Astrocyte (in vitro differentiated cells and primary cell): ENCODE measurements at regions not wholly inside any gene's neighbourhood (a gene's known extent, or its start where the extent isn't known, plus 50 kb on each side); places are given as distances from the start of the nearest gene placed in this dataset.

ENCODE experiments used
- DNase-seq: peaks from one replicate; pipeline ENCODE4 v3.0.0-alpha.2; 2010; ENCODE audit warnings: low read depth
- FAIRE-seq: peaks from 2 replicates; lab custom pipeline; 2011; peaks lifted over from hg19 to GRCh38; lab: Jason Lieb, UNC
- H2AFZ ChIP-seq: 2 replicates; pipeline ENCODE4 v1.6.0; 2012; ENCODE audit warnings: low read depth, low read length, inconsistent platforms
- H3K27ac ChIP-seq: 2 replicates; pipeline ENCODE4 v1.5.1; 2011; ENCODE audit warnings: low read depth, low read length, inconsistent platforms
- H3K27me3 ChIP-seq: 2 replicates; pipeline ENCODE4 v1.6.0; 2011; ENCODE audit warnings: low read length, inconsistent platforms; ENCODE audit not compliant: insufficient read depth
- H3K36me3 ChIP-seq: 2 replicates; pipeline ENCODE4 v1.5.1; 2011; ENCODE audit warnings: low read length, inconsistent platforms; ENCODE audit not compliant: insufficient read depth
- H3K4me1 ChIP-seq: 2 replicates; pipeline ENCODE4 v1.5.1; 2011; ENCODE audit warnings: low read length, inconsistent platforms; ENCODE audit not compliant: insufficient read depth
- H3K4me2 ChIP-seq: 2 replicates; pipeline ENCODE4 v1.6.0; 2012; ENCODE audit warnings: low read length, inconsistent platforms
- H3K4me3 ChIP-seq: 2 replicates; pipeline ENCODE4 v1.5.1; 2011; ENCODE audit warnings: low read depth, mild to moderate bottlenecking, low read length, inconsistent platforms; ENCODE audit not compliant: insufficient read depth
- H3K79me2 ChIP-seq: 2 replicates; pipeline ENCODE4 v1.6.0; 2012; ENCODE audit warnings: mild to moderate bottlenecking, low read length, inconsistent platforms; ENCODE audit not compliant: insufficient read depth
- H3K9ac ChIP-seq: 2 replicates; pipeline ENCODE4 v1.6.0; 2012; ENCODE audit warnings: mild to moderate bottlenecking, low read length, inconsistent platforms
- H3K9me3 ChIP-seq: 2 replicates; pipeline ENCODE4 v1.5.1; 2012; ENCODE audit warnings: low read depth, mild to moderate bottlenecking, low read length, inconsistent platforms; ENCODE audit not compliant: insufficient read depth
- H4K20me1 ChIP-seq: 2 replicates; pipeline ENCODE4 v1.6.0; 2012; ENCODE audit warnings: low read length, inconsistent platforms; ENCODE audit not compliant: insufficient read depth
- H3K27ac Mint-ChIP-seq: one replicate; pipeline ENCODE4 v1.8.0; 2021; ENCODE audit warnings: mild to moderate bottlenecking, mixed read lengths; ENCODE audit not compliant: unreplicated experiment
- H3K27me3 Mint-ChIP-seq: one replicate; pipeline ENCODE4 v1.8.0; 2021; ENCODE audit warnings: low read depth, mixed read lengths; ENCODE audit not compliant: unreplicated experiment
- H3K36me3 Mint-ChIP-seq: one replicate; pipeline ENCODE4 v1.8.0; 2021; ENCODE audit warnings: low read depth, mixed read lengths; ENCODE audit not compliant: unreplicated experiment
- H3K4me1 Mint-ChIP-seq: one replicate; pipeline ENCODE4 v1.8.0; 2021; ENCODE audit warnings: low read depth, mixed read lengths; ENCODE audit not compliant: unreplicated experiment
- H3K4me3 Mint-ChIP-seq: one replicate; pipeline ENCODE4 v1.8.0; 2021; ENCODE audit warnings: mild to moderate bottlenecking, moderate library complexity, mixed read lengths; ENCODE audit not compliant: unreplicated experiment
- H3K9me3 Mint-ChIP-seq: one replicate; pipeline ENCODE4 v1.8.0; 2021; ENCODE audit warnings: mild to moderate bottlenecking, mixed read lengths; ENCODE audit not compliant: unreplicated experiment
- CTCF ChIP-seq: IDR thresholded peaks from 2 replicates; pipeline ENCODE4 v1.5.1; 2011; ENCODE audit warnings: low read depth, mild to moderate bottlenecking, inconsistent platforms, low read length, moderate library complexity; ENCODE audit not compliant: insufficient read depth
- EZH2 ChIP-seq: IDR thresholded peaks from 2 replicates; pipeline ENCODE4 v1.6.1; 2012; ENCODE audit warnings: mild to moderate bottlenecking, low read length, inconsistent platforms; ENCODE audit not compliant: insufficient read depth

- H3K4me3 Mint-ChIP-seq: no peak overlapping the region
- Histone ChIP-seq H3K9ac (no peak overlapping the region), H3K79me2 (no peaks in the 10 kb centered on the region), H3K9me3 (peaks cover 7% of the 10 kb centered on the region), H3K27ac (no peak overlapping the region), H3K36me3 (no peaks in the 10 kb centered on the region), H3K4me1 (no peaks in the 10 kb centered on the region), H2AFZ (no peak overlapping the region), H3K4me2 (no peak overlapping the region), H3K27me3 (no peaks in the 10 kb centered on the region), H4K20me1 (no peaks in the 10 kb centered on the region), H3K4me3 (no peak overlapping the region)
- no peak for FAIRE-seq
- no peaks in the 10 kb centered on the region for H3K4me1 Mint-ChIP-seq
- H3K9me3 Mint-ChIP-seq: peaks cover 17% of the 10 kb centered on the region
- H3K27ac Mint-ChIP-seq: no peak overlapping the region
- peaks cover 8% of the 10 kb centered on the region for H3K27me3 Mint-ChIP-seq
- TF ChIP-seq CTCF (no peak), EZH2 (no peak)
- H3K36me3 Mint-ChIP-seq: no peaks in the 10 kb centered on the region
- DNase-seq: no peak
Observed at GRCh38 chr19:28605501-28606268, 607.3 kb downstream of the UQCRFS1 start.

GRCh38 chr19:28603453-28603852 is 609.5 kb downstream of the UQCRFS1 start:
- Mint-ChIP-seq H3K4me3 (no peak overlapping the region), H3K27ac (no peak overlapping the region), H3K4me1 (no peaks in the 10 kb centered on the region), H3K27me3 (peaks cover 20% of the 10 kb centered on the region), H3K9me3 (peaks cover 17% of the 10 kb centered on the region), H3K36me3 (no peaks in the 10 kb centered on the region)
- Histone ChIP-seq H3K79me2 (no peaks in the 10 kb centered on the region), H2AFZ (no peak overlapping the region), H3K27ac (no peak overlapping the region), H3K4me3 (no peak overlapping the region), H3K9me3 (peaks cover 7% of the 10 kb centered on the region), H3K4me1 (no peaks in the 10 kb centered on the region), H3K27me3 (no peaks in the 10 kb centered on the region), H3K9ac (no peak overlapping the region), H4K20me1 (no peaks in the 10 kb centered on the region), H3K4me2 (no peak overlapping the region), H3K36me3 (no peaks in the 10 kb centered on the region)
- FAIRE-seq: no peak
- no peak for TF ChIP-seq EZH2
- TF ChIP-seq CTCF: no peak
- DNase-seq: no peak

GRCh38 chr19:28602675-28603298 is 610.2 kb downstream of the UQCRFS1 start:
- H3K27me3 Mint-ChIP-seq: peaks cover 23% of the 10 kb centered on the region
- Histone ChIP-seq H3K4me2 (no peak overlapping the region), H3K79me2 (no peaks in the 10 kb centered on the region), H3K27ac (no peak overlapping the region), H3K9me3 (peaks cover 10% of the 10 kb centered on the region), H2AFZ (no peak overlapping the region), H3K9ac (no peak overlapping the region), H4K20me1 (no peaks in the 10 kb centered on the region), H3K4me3 (no peak overlapping the region), H3K27me3 (no peaks in the 10 kb centered on the region), H3K4me1 (no peaks in the 10 kb centered on the region), H3K36me3 (no peaks in the 10 kb centered on the region)
- H3K9me3 Mint-ChIP-seq: peaks cover 12% of the 10 kb centered on the region
- FAIRE-seq: no peak
- no peak for TF ChIP-seq CTCF
- no peak for TF ChIP-seq EZH2
- no peak for DNase-seq
- no peak overlapping the region for H3K4me3 Mint-ChIP-seq
- H3K4me1 Mint-ChIP-seq: no peaks in the 10 kb centered on the region
- H3K27ac Mint-ChIP-seq: no peak overlapping the region
- no peaks in the 10 kb centered on the region for H3K36me3 Mint-ChIP-seq
